T-helper 1 cell (primary cell): ENCODE measurements at regions not wholly inside any gene's neighbourhood (a gene's known extent, or its start where the extent isn't known, plus 50 kb on each side); places are given as distances from the start of the nearest gene placed in this dataset.
"Not testable (repeated sequence)": the region's sequence is repeated elsewhere in the genome, so short reads cannot be mapped to it uniquely, and the experiment has no call there.

ENCODE experiments used
- DNase-seq, 5 donors: peaks; one replicate each; pipeline ENCODE4 v3.0.0-alpha.2; 2012 to 2020

GRCh38 chr12:9407425-9407748 lies 199.2 kb upstream of the PZP start:
- DNase-seq = not testable (repeated sequence)

GRCh38 chr12:9406564-9407424 lies 198.6 kb upstream of the PZP start:
- DNase-seq = no peak

- no peak for DNase-seq
These were observed 197.8 kb upstream of the PZP start for GRCh38 chr12:9405886-9406563.

GRCh38 chr12:9404469-9405260 lies 196.5 kb upstream of the PZP start:
- DNase-seq = peak in 2 of 5 donors; percentile 41 to 60

GRCh38 chr12:9404031-9404430 lies 195.8 kb upstream of the PZP start:
- DNase-seq = no peak

DNA sequence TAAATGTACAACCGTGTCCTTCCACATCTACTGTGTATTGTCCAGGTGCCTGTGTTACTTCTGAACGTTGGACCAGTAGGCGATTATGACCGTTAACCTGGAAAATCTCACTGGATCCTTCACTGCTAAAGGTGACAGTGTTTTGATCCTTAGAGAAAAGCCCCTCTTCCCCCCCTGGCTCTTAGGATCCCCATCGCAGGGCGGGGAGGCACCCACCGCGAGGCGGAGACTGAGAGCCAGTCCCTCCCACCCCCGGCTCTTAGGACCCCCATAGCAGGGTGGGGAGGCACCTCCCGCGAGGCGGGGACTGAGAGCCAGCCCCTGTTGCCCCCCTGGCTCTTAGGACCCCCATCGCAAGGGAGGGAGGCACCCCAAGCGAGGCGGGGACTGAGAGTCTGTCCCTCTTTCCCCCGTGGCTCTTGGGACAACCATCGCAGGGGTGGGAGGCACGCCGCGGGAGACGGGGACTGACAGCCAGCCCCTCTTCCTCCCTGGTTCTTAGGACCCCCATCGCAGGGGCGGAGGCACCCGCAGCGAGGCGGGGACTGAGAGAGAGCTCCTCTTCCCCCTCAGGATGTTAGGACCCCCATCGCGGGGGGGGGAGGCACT lies 194.3 kb upstream of the PZP start:
- not testable (repeated sequence) for DNase-seq

DNA sequence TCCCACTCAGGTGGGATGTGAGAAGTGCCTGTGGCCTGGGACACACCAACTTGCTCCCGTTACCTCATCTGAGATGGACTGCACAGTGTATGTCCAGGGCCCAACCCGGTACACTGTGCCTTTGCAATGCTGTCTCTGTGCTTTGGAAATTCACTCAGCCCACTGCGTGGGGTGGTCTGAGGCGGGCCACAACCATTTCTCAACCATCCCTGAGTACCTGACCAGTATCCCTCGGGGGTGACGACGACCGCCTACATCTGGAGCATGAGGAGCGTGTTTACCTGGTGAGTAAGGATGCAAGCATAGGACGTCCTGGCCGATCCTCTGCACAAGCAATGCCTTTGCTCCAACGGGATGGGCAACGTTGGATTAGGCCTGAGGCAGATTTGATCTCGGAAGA lies 188.2 kb upstream of the PZP start:
- not testable (repeated sequence) for DNase-seq

DNA sequence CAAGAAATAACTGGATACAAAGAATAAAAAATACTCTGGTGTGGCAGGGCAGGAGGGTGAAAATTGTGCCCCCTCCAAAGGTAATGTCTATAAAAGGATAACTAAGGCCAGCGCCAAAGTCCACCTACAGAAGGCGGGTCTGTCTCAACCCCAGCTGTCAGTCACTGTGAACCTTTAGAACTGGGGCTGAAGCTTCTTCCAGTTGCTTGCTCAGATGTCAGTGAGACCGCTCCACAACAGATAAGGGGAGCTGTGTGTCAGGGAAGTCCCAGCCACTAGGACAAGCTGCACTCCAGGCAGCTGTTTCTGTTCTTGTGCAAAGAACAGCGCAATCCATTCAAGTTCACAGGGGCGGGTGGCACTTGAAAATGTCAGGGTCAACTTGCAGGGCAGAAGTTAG lies 187.0 kb upstream of the PZP start:
- not testable (repeated sequence) for DNase-seq

GRCh38 chr12:9392842-9393241 lies 184.6 kb upstream of the PZP start:
- no peak for DNase-seq

GRCh38 chr12:9391815-9392214 lies 183.6 kb upstream of the PZP start:
- DNase-seq = no peak

DNA sequence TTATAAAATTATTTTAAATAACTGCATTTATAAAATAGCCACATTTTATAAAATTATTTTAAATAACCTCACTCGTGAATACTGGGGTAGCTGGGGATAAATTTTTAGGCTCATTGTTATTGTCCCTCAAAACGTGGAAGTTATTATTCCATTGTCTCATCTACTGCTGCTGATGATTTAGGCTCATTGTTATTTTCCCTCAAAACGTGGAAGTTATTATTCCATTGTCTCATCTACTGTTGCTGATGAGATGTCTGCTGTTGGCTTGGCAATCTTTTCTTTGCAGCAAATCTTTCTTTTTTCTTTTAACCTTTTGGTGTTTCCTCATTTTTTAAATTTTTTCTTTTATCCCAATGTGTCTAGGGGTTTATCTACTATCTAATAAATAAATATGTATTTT lies 182.6 kb upstream of the PZP start:
- no peak for DNase-seq

DNA sequence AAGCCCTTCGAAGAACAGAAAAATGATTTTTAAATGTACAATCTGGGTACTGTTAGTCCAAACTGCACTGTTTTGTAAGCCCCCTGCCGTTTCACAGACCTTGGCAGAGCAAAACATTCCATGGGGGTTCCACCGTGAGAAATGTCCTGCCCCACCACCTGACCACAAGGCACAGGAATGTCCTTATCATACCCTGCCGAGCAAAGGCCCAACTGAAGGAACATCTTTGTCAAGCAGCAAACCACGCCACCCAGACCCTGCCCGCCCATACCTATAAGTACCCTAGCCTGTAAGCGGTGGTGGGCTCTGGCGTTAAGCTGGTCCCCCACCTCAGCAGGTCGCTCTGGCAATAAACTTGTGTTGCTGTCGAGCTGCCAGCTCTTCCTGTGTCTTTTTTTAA lies 181.6 kb upstream of the PZP start:
- DNase-seq = no peak

- DNase-seq = no peak
These were observed 180.2 kb upstream of the PZP start for GRCh38 chr12:9388379-9388778.

- DNase-seq = no peak
These were observed 179.3 kb upstream of the PZP start for GRCh38 chr12:9387450-9387849.

- no peak for DNase-seq
These were observed 175.4 kb upstream of the PZP start for GRCh38 chr12:9383585-9383984.

GRCh38 chr12:9381619-9382018 lies 173.4 kb upstream of the PZP start:
- no peak for DNase-seq

DNA sequence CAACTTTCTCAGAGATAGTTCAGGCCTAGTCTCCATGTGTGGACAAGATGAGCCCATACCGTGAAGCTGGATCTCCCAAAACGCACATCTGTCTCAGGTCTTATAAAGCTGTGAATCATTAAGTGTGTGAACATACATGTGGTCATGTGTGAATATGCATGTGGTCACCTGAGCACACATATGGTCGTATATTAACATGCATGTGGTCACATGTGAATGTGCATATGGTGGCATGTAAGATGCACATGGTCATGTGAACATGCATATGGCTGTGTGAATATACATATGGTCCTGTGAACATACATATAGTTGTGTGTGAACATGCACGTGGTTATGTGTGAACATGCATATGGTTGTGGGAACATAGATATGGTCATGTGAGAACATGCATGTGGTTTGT lies 172.5 kb upstream of the PZP start:
- no peak for DNase-seq

DNA sequence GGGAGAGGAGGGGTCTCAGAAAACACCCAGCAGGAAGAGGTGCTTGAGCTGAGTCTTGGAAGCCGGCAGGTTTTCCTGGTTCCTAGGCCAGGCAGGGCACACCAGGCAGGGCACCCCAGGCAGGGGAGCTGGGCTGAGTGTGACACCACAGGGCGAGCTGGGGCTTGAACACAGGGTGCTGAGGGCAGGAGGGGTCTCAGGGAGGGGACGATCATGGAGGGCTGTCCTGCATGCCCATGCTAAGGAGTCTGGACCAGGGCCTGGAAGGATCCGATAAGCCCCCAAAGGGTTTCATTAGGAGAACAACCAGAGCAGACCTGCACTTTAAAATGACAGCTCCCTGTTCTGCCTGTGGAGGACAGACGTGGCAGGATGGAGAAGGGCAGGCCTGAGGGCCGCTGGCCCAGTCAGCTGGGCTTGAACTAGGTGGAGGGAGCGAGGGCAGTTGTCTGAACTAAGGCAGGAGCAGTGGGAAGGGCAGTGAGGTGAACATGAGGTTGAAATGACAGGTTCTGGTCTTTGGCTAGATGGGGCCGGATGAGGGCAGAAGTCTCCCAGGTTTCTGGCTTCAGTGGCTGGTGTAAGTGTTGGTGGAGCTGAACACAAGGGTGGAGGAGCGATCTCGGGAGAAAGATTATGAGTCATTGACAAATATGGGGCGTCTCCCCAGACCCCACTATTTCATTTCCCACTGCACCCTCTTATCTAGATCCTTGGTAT lies 171.0 kb upstream of the PZP start:
- DNase-seq = no peak

DNA sequence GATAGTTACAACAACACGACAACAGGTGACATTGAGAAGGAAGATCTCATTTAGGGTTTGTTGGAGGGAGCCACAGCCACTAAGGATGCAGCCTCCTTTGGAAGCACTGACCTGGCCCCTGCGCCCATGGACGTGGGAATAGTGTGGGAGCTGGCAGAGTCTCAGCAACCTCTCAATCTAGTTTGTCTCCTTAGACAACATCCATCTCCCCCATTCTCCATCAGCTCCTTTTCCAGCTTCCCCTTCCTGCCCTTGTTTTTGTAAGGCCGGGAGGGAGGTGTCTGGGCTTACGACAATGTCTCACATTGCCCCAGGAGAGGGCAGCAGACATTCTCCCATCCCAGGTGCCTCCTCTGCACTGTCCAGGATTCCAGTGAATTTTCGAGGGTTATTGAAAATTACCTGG lies 170.2 kb upstream of the PZP start:
- no peak for DNase-seq

- no peak for DNase-seq
These were observed 164.0 kb upstream of the PZP start for GRCh38 chr12:9372202-9372601.

GRCh38 chr12:9367828-9368227 lies 159.6 kb upstream of the PZP start:
- no peak for DNase-seq

- DNase-seq = no peak
These were observed 159.0 kb upstream of the PZP start for GRCh38 chr12:9367201-9367600.

DNA sequence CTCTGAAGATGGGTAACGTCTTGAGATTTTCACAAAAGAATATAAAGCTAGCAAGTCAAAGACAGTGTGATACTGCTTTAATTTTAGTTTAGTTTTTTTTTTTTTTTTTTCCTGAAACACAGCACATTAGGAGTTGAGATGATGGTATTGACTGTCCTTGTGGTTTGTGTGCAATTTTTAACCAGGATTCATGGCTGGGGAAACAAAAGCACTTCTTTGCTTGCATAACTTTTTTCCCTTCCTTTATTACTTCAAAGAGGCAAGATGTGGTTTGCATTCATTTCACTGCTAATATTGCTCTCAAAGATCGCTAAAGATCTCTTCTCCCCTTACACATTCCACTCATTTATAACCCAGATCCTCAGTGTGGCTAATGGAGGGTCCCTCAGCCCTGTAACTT lies 157.1 kb upstream of the PZP start:
- no peak for DNase-seq
